Testis (tissue), 2 donors: ENCODE measurements at regions not wholly inside any gene's neighbourhood (a gene's known extent, or its start where the extent isn't known, plus 50 kb on each side); places are given as distances from the start of the nearest gene placed in this dataset.

Experiments
- DNase-seq: peaks from one replicate; pipeline ENCODE4 v3.0.0-alpha.2; 2019
- H3K27ac ChIP-seq, 2 donors: fragments of 200-600 bp; sonication (generic); one replicate each; pipeline ENCODE4 v1.5.1; 2019
- H3K27me3 ChIP-seq: fragments of 200-600 bp; sonication (generic); one replicate; pipeline ENCODE4 v1.5.1; 2019
- H3K36me3 ChIP-seq: fragments of 200-600 bp; sonication (generic); one replicate; pipeline ENCODE4 v1.5.1; 2017; ENCODE audit warnings: low read depth; ENCODE audit errors: missing control alignments
- H3K4me1 ChIP-seq: fragments of 200-600 bp; sonication (generic); one replicate; pipeline ENCODE4 v1.5.1; 2019
- H3K4me3 ChIP-seq, 2 donors: fragments of 200-600 bp; sonication (generic); one replicate each; pipeline ENCODE4 v1.5.1; 2017 to 2019
- H3K9me3 ChIP-seq: fragments of 200-600 bp; sonication (generic); one replicate; pipeline ENCODE4 v1.5.1; 2017
- CTCF ChIP-seq, 3 experiments: fragments of 450-650 bp in 2 of 3; fragments of 200-600 bp in 1 of 3; sonication (generic) in 1 of 3; IDR thresholded peaks; one replicate each; pipeline ENCODE4 v1.5.1; 2016 to 2019; ENCODE audit warnings: antibody characterized with exemption in 3 of 3, mild to moderate bottlenecking in 2 of 3, moderate library complexity in 1 of 3
- POLR2A ChIP-seq: fragments of 450-650 bp; IDR thresholded peaks from one replicate; pipeline ENCODE4 v1.6.1; 2017; ENCODE audit warnings: antibody characterized with exemption, mild to moderate bottlenecking, moderate library complexity
- WGBS, 2 donors: methylation state at CpG; one replicate each; pipeline ENCODE4 v1.1.5; 2018; 5-methylcytosine and 5-hydroxymethylcytosine counted together
- intact Hi-C: fragments of 100-400 bp; cut with DNase I; formaldehyde crosslinking; loops from one replicate; pipeline ENCODE4 v1.15.1; 2023; ENCODE audit warnings: low total_unique reads

GRCh38 chr16:14338969-14339368 lies 267.9 kb downstream of the MRTFB start:
- Histone ChIP-seq H3K27ac (no peak overlapping the region), H3K27me3 (no peaks in the 10 kb centered on the region), H3K9me3 (no peaks in the 10 kb centered on the region), H3K36me3 (no peaks in the 10 kb centered on the region), H3K4me3 (no peak overlapping the region), H3K4me1 (peaks cover 3% of the 10 kb centered on the region)
- no peak for DNase-seq
- TF ChIP-seq POLR2A (no peak), CTCF (IDR thresholded peaks at IDR 0.05) (no peak)
- intact Hi-C loops = no loop called here
- 88 to 91% methylated on average over 3 to 4 of the region's 4 CpGs for WGBS, 2 donors

- Histone ChIP-seq H3K27ac (no peak overlapping the region), H3K36me3 (no peaks in the 10 kb centered on the region), H3K27me3 (no peaks in the 10 kb centered on the region), H3K4me3 (no peak overlapping the region), H3K4me1 (peaks cover 3% of the 10 kb centered on the region), H3K9me3 (no peaks in the 10 kb centered on the region)
- no peak for DNase-seq
- intact Hi-C loops = no loop called here
- TF ChIP-seq CTCF (IDR thresholded peaks at IDR 0.05) (no peak), POLR2A (no peak)
Observed at GRCh38 chr16:14338236-14338635, 267.1 kb downstream of the MRTFB start.

GRCh38 chr16:14337303-14338191 lies 266.4 kb downstream of the MRTFB start:
- DNase-seq = peak; percentile 25
- no peaks in the 10 kb centered on the region for H3K9me3 ChIP-seq
- H3K27me3 ChIP-seq = no peaks in the 10 kb centered on the region
- 52 to 55% methylated on average over 21 to 22 of the region's 22 CpGs for WGBS, 2 donors
- TF ChIP-seq POLR2A (no peak), CTCF (IDR thresholded peaks at IDR 0.05) (no peak)
- H3K4me1 ChIP-seq = peaks cover 3% of the 10 kb centered on the region
- no peak overlapping the region for H3K27ac ChIP-seq
- H3K4me3 ChIP-seq = no peak overlapping the region
- H3K36me3 ChIP-seq = no peaks in the 10 kb centered on the region
- intact Hi-C loops = no loop called here

GRCh38 chr16:14335297-14335696 lies 264.2 kb downstream of the MRTFB start:
- Histone ChIP-seq H3K4me1 (peaks cover 3% of the 10 kb centered on the region), H3K4me3 (no peak overlapping the region), H3K27me3 (no peaks in the 10 kb centered on the region), H3K36me3 (no peaks in the 10 kb centered on the region), H3K9me3 (no peaks in the 10 kb centered on the region), H3K27ac (no peak overlapping the region)
- no peak for TF ChIP-seq CTCF (IDR thresholded peaks at IDR 0.05)
- no peak for TF ChIP-seq POLR2A
- peak; percentile 56 for DNase-seq
- WGBS, 2 donors = 62 to 73% methylated on average over 3 of the region's 3 CpGs
- intact Hi-C loops = no loop called here
